ENCODE measurements at regions not wholly inside any gene's neighbourhood (a gene's known extent, or its start where the extent isn't known, plus 50 kb on each side); places are given as distances from the start of the nearest gene placed in this dataset.

- Histone ChIP-seq H3K4me3 (no peak overlapping the region), H3K27ac (no peak overlapping the region), H3K4me1 (ENCODE audit: insufficient read depth) (no peaks in the 10 kb centered on the region), H3K27me3 (no peaks in the 10 kb centered on the region), H3K36me3 (no peaks in the 10 kb centered on the region), H3K9me3 (no peaks in the 10 kb centered on the region)
- DNase-seq, result no peak
- 80 to 87% (median 83%) methylated on average over 2 of the region's 2 CpGs for WGBS, 3 donors
- intact Hi-C loops (cut with DNase I), result no loop called here
- no peak for TF ChIP-seq CTCF (IDR thresholded peaks at IDR 0.05)
- TF ChIP-seq EP300 (IDR thresholded peaks at IDR 0.05), result no peak
- TF ChIP-seq POLR2A (IDR thresholded peaks at IDR 0.05), result no peak
Measured at GRCh38 chr1:96384611-96385010, 337.0 kb upstream of the PTBP2 start.

- Histone ChIP-seq H3K36me3 (no peaks in the 10 kb centered on the region), H3K9me3 (no peaks in the 10 kb centered on the region), H3K4me3 (no peak overlapping the region), H3K27me3 (no peaks in the 10 kb centered on the region), H3K27ac (no peak overlapping the region), H3K4me1 (ENCODE audit: insufficient read depth) (no peaks in the 10 kb centered on the region)
- no peak for TF ChIP-seq POLR2A (IDR thresholded peaks at IDR 0.05)
- no peak for TF ChIP-seq EP300 (IDR thresholded peaks at IDR 0.05)
- no peak for TF ChIP-seq CTCF (IDR thresholded peaks at IDR 0.05)
- intact Hi-C loops (cut with DNase I), result no loop called here
- 92 to 96% (median 95%) methylated on average over 3 of the region's 3 CpGs for WGBS, 3 donors
- DNase-seq, result no peak
Measured at GRCh38 chr1:96387785-96388184, 333.8 kb upstream of the PTBP2 start.

- no peaks in the 10 kb centered on the region for H3K36me3 ChIP-seq
- DNase-seq, result no peak
- no peaks in the 10 kb centered on the region for H3K9me3 ChIP-seq
- H3K4me3 ChIP-seq, result no peak overlapping the region
- no peaks in the 10 kb centered on the region for H3K27me3 ChIP-seq
- 63 to 75% (median 67%) methylated on average over 4 of the region's 4 CpGs for WGBS, 3 donors
- TF ChIP-seq EP300 (IDR thresholded peaks at IDR 0.05) (no peak), POLR2A (IDR thresholded peaks at IDR 0.05) (no peak), CTCF (IDR thresholded peaks at IDR 0.05) (no peak)
- H3K27ac ChIP-seq, result no peak overlapping the region
- intact Hi-C loops (cut with DNase I), result no loop called here
- H3K4me1 ChIP-seq (ENCODE audit: insufficient read depth), result no peaks in the 10 kb centered on the region
Measured at GRCh38 chr1:96388421-96389310, 332.9 kb upstream of the PTBP2 start.

- TF ChIP-seq CTCF (IDR thresholded peaks at IDR 0.05) (no peak), EP300 (IDR thresholded peaks at IDR 0.05) (no peak), POLR2A (IDR thresholded peaks at IDR 0.05) (no peak)
- no peak overlapping the region for H3K4me3 ChIP-seq
Measured at GRCh38 chr1:96400089-96400488, 321.5 kb upstream of the PTBP2 start.

More at GRCh38 chr1:96400089-96400488, 321.5 kb upstream of the PTBP2 start:
- Histone ChIP-seq H3K27me3 (no peaks in the 10 kb centered on the region), H3K36me3 (no peaks in the 10 kb centered on the region), H3K9me3 (no peaks in the 10 kb centered on the region), H3K4me1 (ENCODE audit: insufficient read depth) (no peaks in the 10 kb centered on the region), H3K27ac (no peak overlapping the region)
- intact Hi-C loops (cut with DNase I), result no loop called here
- DNase-seq, result no peak
